HPDE6-E6E7 (cell line): ENCODE measurements at regions not wholly inside any gene's neighbourhood (a gene's known extent, or its start where the extent isn't known, plus 50 kb on each side); places are given as distances from the start of the nearest gene placed in this dataset.

Experiments used
- DNase-seq: peaks from one replicate; pipeline ENCODE4 v3.0.0; 2011; ENCODE audit warnings: missing footprints; ENCODE audit errors: extremely low spot score

GRCh38 chr1:34330061-34330460, 153.4 kb downstream of the C1orf94 start:
- no peak for DNase-seq

GRCh38 chr1:34331020-34331926, 154.6 kb downstream of the C1orf94 start:
- DNase-seq = no peak

- no peak for DNase-seq
These were observed 156.3 kb downstream of the C1orf94 start for GRCh38 chr1:34332996-34333395.

GRCh38 chr1:34338871-34339270, 162.2 kb downstream of the C1orf94 start:
- no peak for DNase-seq

- no peak for DNase-seq
These were observed 165.2 kb downstream of the C1orf94 start for GRCh38 chr1:34341896-34342295.

GRCh38 chr1:34342334-34342733, 165.6 kb downstream of the C1orf94 start:
- DNase-seq = no peak

GRCh38 chr1:34346128-34346527, 169.4 kb downstream of the C1orf94 start:
- no peak for DNase-seq

- DNase-seq = no peak
These were observed 176.7 kb downstream of the C1orf94 start for GRCh38 chr1:34353409-34353808.

- no peak for DNase-seq
These were observed 177.7 kb downstream of the C1orf94 start for GRCh38 chr1:34354367-34354766.

- no peak for DNase-seq
These were observed 180.1 kb downstream of the C1orf94 start for GRCh38 chr1:34356853-34357252.

GRCh38 chr1:34358636-34359035, 181.9 kb downstream of the C1orf94 start:
- no peak for DNase-seq

GRCh38 chr1:34359411-34359810, 182.7 kb downstream of the C1orf94 start:
- DNase-seq = no peak

- DNase-seq = no peak
These were observed 183.9 kb downstream of the C1orf94 start for GRCh38 chr1:34360574-34360973.

- no peak for DNase-seq
These were observed 184.4 kb downstream of the C1orf94 start for GRCh38 chr1:34361121-34361520.

- DNase-seq = no peak
These were observed 185.2 kb downstream of the C1orf94 start for GRCh38 chr1:34361781-34362357.

GRCh38 chr1:34362949-34363348, 186.2 kb downstream of the C1orf94 start:
- DNase-seq = no peak

- DNase-seq = no peak
These were observed 186.7 kb downstream of the C1orf94 start for GRCh38 chr1:34363447-34363846.

- no peak for DNase-seq
These were observed 187.2 kb downstream of the C1orf94 start for GRCh38 chr1:34363915-34364314.

GRCh38 chr1:34364376-34364775, 187.7 kb downstream of the C1orf94 start:
- DNase-seq = no peak

GRCh38 chr1:34365295-34365694, 188.6 kb downstream of the C1orf94 start:
- DNase-seq = no peak

- no peak for DNase-seq
These were observed 190.3 kb downstream of the C1orf94 start for GRCh38 chr1:34366875-34367624.

- no peak for DNase-seq
These were observed 191.2 kb downstream of the C1orf94 start for GRCh38 chr1:34367954-34368353.
